ENCODE measurements at regions not wholly inside any gene's neighbourhood (a gene's known extent, or its start where the extent isn't known, plus 50 kb on each side); places are given as distances from the start of the nearest gene placed in this dataset.

GRCh38 chr6:15143086-15143485, 102.8 kb upstream of the JARID2 start:
- no peaks in the 10 kb centered on the region for H3K36me3 ChIP-seq (ENCODE audit: control insufficient read depth in 1 of 2, insufficient read depth in 2 of 2, low read length in 2 of 2)
- H3K79me2 ChIP-seq (ENCODE audit: insufficient read depth, low read length) = no peaks in the 10 kb centered on the region
- ChIA-PET RAD21 (ENCODE audit: low non-redundant PET in 1 of 2, low total read pairs in 2 of 2, uncharacterized antibody in 2 of 2, unreplicated experiment in 2 of 2) (no interaction called here), CTCF (no interaction called here), POLR2A (no interaction called here)
- no TSS peak for BruUV-seq (replicated peaks)
- ATAC-seq (no peak), DNase-seq (ENCODE audit: low read depth, low spot score) (no peak)
- no peaks in the 10 kb centered on the region; a peak in 1 of 4 replicates for H3K4me1 ChIP-seq (ENCODE audit: control insufficient read depth in 1 of 2, insufficient read depth in 2 of 2, low read length in 2 of 2)
- no peak overlapping the region for H3K27ac ChIP-seq (ENCODE audit: low read depth, low read length)
- TF ChIP-seq TCF7L2 (IDR thresholded peaks at IDR 0.05; ENCODE audit: borderline replicate concordance, extremely low read depth, insufficient read depth, insufficient read length) (no peak), ZNF274 (IDR thresholded peaks at IDR 0.05; ENCODE audit: low read depth, low read length) (no peak), MAX (IDR thresholded peaks at IDR 0.05) (no peak)
- no peak overlapping the region for H3K9ac ChIP-seq (ENCODE audit: low read length)
- H3K27me3 ChIP-seq (ENCODE audit: insufficient read depth, low read length) = no peaks in the 10 kb centered on the region
- intact Hi-C loops (cut with micrococcal nuclease) = no loop called here
- H2AFZ ChIP-seq (ENCODE audit: low read depth, low read length, poor library complexity, severe bottlenecking) = no peak overlapping the region
- H3K4me3 ChIP-seq (replicated peaks in 1 of 2; ENCODE audit: low read depth in 1 of 2, low read length in 2 of 2) = no peak overlapping the region
- no peaks in the 10 kb centered on the region for H4K20me1 ChIP-seq (ENCODE audit: insufficient read depth)
- no peaks in the 10 kb centered on the region for H3K9me2 ChIP-seq (ENCODE audit: insufficient read depth)
- no peaks in the 10 kb centered on the region for H3K9me3 ChIP-seq (ENCODE audit: control insufficient read depth in 1 of 2, insufficient read depth in 1 of 2, low read depth in 1 of 2, low read length in 2 of 2)
- no peak overlapping the region for H3K4me2 ChIP-seq (ENCODE audit: low read length)

DNA sequence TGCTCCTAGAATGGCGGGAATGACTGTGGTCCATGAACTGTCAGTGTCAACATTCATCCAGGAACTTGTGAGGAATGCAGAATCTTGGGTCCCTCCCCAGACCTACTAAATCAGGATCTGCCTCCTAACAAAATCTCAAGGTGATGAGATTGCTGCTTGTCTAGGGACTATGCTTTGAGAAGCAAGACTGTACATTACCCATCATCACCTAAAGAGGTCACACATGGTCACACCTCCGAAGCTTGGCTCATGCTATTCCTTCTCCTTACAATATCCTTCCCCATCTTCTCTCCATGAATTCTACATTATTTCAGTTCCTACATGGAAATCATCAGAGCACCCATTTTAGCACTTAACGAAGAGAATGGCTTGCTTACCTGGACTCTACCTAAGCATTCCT, 102.3 kb upstream of the JARID2 start:
- POLR2A ChIA-PET = no interaction called here
- RAD21 ChIA-PET (ENCODE audit: low non-redundant PET in 1 of 2, low total read pairs in 2 of 2, uncharacterized antibody in 2 of 2, unreplicated experiment in 2 of 2) = no interaction called here
- Histone ChIP-seq H3K27ac (ENCODE audit: low read depth, low read length) (no peak overlapping the region), H3K9me3 (ENCODE audit: control insufficient read depth in 1 of 2, insufficient read depth in 1 of 2, low read depth in 1 of 2, low read length in 2 of 2) (no peaks in the 10 kb centered on the region), H3K4me2 (ENCODE audit: low read length) (no peak overlapping the region), H2AFZ (ENCODE audit: low read depth, low read length, poor library complexity, severe bottlenecking) (no peak overlapping the region), H3K4me1 (ENCODE audit: control insufficient read depth in 1 of 2, insufficient read depth in 2 of 2, low read length in 2 of 2) (peaks cover 0 to 4% of the 10 kb centered on the region in 2 experiments; a peak in 1 of 4 replicates), H3K4me3 (replicated peaks in 1 of 2; ENCODE audit: low read depth in 1 of 2, low read length in 2 of 2) (no peak overlapping the region), H3K79me2 (ENCODE audit: insufficient read depth, low read length) (no peaks in the 10 kb centered on the region), H3K36me3 (ENCODE audit: control insufficient read depth in 1 of 2, insufficient read depth in 2 of 2, low read length in 2 of 2) (no peaks in the 10 kb centered on the region), H3K9ac (ENCODE audit: low read length) (no peak overlapping the region), H4K20me1 (ENCODE audit: insufficient read depth) (no peaks in the 10 kb centered on the region), H3K9me2 (ENCODE audit: insufficient read depth) (no peaks in the 10 kb centered on the region), H3K27me3 (ENCODE audit: insufficient read depth, low read length) (no peaks in the 10 kb centered on the region)
- ATAC-seq (no peak), DNase-seq (ENCODE audit: low read depth, low spot score) (no peak)
- BruUV-seq (replicated peaks) = no TSS peak
- TF ChIP-seq, protein P1, sequence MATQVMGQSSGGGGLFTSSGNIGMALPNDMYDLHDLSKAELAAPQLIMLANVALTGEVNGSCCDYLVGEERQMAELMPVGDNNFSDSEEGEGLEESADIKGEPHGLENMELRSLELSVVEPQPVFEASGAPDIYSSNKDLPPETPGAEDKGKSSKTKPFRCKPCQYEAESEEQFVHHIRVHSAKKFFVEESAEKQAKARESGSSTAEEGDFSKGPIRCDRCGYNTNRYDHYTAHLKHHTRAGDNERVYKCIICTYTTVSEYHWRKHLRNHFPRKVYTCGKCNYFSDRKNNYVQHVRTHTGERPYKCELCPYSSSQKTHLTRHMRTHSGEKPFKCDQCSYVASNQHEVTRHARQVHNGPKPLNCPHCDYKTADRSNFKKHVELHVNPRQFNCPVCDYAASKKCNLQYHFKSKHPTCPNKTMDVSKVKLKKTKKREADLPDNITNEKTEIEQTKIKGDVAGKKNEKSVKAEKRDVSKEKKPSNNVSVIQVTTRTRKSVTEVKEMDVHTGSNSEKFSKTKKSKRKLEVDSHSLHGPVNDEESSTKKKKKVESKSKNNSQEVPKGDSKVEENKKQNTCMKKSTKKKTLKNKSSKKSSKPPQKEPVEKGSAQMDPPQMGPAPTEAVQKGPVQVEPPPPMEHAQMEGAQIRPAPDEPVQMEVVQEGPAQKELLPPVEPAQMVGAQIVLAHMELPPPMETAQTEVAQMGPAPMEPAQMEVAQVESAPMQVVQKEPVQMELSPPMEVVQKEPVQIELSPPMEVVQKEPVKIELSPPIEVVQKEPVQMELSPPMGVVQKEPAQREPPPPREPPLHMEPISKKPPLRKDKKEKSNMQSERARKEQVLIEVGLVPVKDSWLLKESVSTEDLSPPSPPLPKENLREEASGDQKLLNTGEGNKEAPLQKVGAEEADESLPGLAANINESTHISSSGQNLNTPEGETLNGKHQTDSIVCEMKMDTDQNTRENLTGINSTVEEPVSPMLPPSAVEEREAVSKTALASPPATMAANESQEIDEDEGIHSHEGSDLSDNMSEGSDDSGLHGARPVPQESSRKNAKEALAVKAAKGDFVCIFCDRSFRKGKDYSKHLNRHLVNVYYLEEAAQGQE (IDR thresholded peaks at IDR 0.05; ENCODE audit: low read depth) = no peak
- no peak for TF ChIP-seq POLR2AphosphoS5 (IDR thresholded peaks at IDR 0.05; ENCODE audit: low read depth, low read length)
- TF ChIP-seq CEBPB (IDR thresholded peaks at IDR 0.05; ENCODE audit: low read depth) = no peak
- TF ChIP-seq TCF7L2 (IDR thresholded peaks at IDR 0.05; ENCODE audit: borderline replicate concordance, extremely low read depth, insufficient read depth, insufficient read length) = no peak
- no peak for TF ChIP-seq SP1 (IDR thresholded peaks at IDR 0.05; ENCODE audit: low read depth)
- TF ChIP-seq CBX3 (IDR thresholded peaks at IDR 0.05; ENCODE audit: low read depth) = no peak
- TF ChIP-seq JUND (IDR thresholded peaks at IDR 0.05) = no peak
- TF ChIP-seq, protein P2, sequence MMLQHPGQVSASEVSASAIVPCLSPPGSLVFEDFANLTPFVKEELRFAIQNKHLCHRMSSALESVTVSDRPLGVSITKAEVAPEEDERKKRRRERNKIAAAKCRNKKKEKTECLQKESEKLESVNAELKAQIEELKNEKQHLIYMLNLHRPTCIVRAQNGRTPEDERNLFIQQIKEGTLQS (IDR thresholded peaks at IDR 0.05) = no peak
- no peak for TF ChIP-seq SRF (IDR thresholded peaks at IDR 0.05; ENCODE audit: low read depth)
- intact Hi-C loops (cut with micrococcal nuclease) = no loop called here
- CTCF ChIA-PET = no interaction called here

All from HCT116 (cell line).